GM23248 (cell line): ENCODE measurements at regions not wholly inside any gene's neighbourhood (a gene's known extent, or its start where the extent isn't known, plus 50 kb on each side); places are given as distances from the start of the nearest gene placed in this dataset.

ENCODE experiments used
- EZH2 ChIP-seq: fragments of 200-600 bp; sonication (generic); IDR thresholded peaks from 2 replicates; pipeline ENCODE4 v1.6.1; 2018; ENCODE audit warnings: antibody characterized with exemption, mild to moderate bottlenecking; ENCODE audit not compliant: insufficient read depth, poor library complexity, severe bottlenecking
- EZH2phosphoT487 ChIP-seq: fragments of 200-600 bp; sonication (generic); IDR thresholded peaks from 2 replicates; pipeline ENCODE4 v1.6.1; 2018; ENCODE audit warnings: antibody characterized with exemption, moderate library complexity, mild to moderate bottlenecking, low read depth; ENCODE audit not compliant: insufficient read depth

GRCh38 chr3:152921351-152921750, 86.4 kb downstream of the P2RY1 start:
- TF ChIP-seq EZH2phosphoT487, result no peak
- TF ChIP-seq EZH2, result no peak
